Liver (tissue), 3 donors: ENCODE measurements at regions not wholly inside any gene's neighbourhood (a gene's known extent, or its start where the extent isn't known, plus 50 kb on each side); places are given as distances from the start of the nearest gene placed in this dataset.

Experiments used
- ATF3 ChIP-seq: IDR thresholded peaks from 2 replicates; pipeline ENCODE4 v1.6.1; 2016; ENCODE audit warnings: antibody characterized with exemption
- CTCF ChIP-seq: fragments of 150-350 bp; IDR thresholded peaks from 2 replicates; pipeline ENCODE4 v1.5.1; 2017; ENCODE audit warnings: improper control_type of control experiment, low read depth, low read length; ENCODE audit not compliant: missing input control
- FOXA2 ChIP-seq: IDR thresholded peaks from 2 replicates; pipeline ENCODE4 v1.6.1; 2016; ENCODE audit warnings: antibody characterized with exemption
- JUND ChIP-seq, 2 donors: IDR thresholded peaks; 2 replicates each; pipeline ENCODE4 v1.6.1; 2016; ENCODE audit warnings: antibody characterized with exemption in 2 of 2
- RAD21 ChIP-seq, 2 donors: IDR thresholded peaks; 2 replicates each; pipeline ENCODE4 v1.6.1; 2016; ENCODE audit warnings: antibody characterized with exemption in 2 of 2, mild to moderate bottlenecking in 2 of 2
- REST ChIP-seq: IDR thresholded peaks from 2 replicates; pipeline ENCODE4 v1.6.1; 2016; ENCODE audit warnings: antibody characterized with exemption, mild to moderate bottlenecking
- SP1 ChIP-seq: IDR thresholded peaks from 2 replicates; pipeline ENCODE4 v1.6.1; 2018; ENCODE audit warnings: antibody characterized with exemption, mild to moderate bottlenecking
- TAF1 ChIP-seq: conservative IDR thresholded peaks from 2 replicates; pipeline ENCODE4 v1.6.1; 2016; ENCODE audit warnings: antibody characterized with exemption, mild to moderate bottlenecking
- ZBTB33 ChIP-seq: IDR thresholded peaks from 2 replicates; pipeline ENCODE4 v1.6.1; 2016; ENCODE audit warnings: antibody characterized with exemption
- donor health status: healthy.
- donor health status: healthy.

GRCh38 chr13:105956921-105957320 is 578.5 kb downstream of the EFNB2 start:
- no peak for TF ChIP-seq CTCF
- TF ChIP-seq TAF1, result no peak
- no peak for TF ChIP-seq SP1
- no peak for TF ChIP-seq JUND (IDR thresholded peaks at IDR 0.05)
- TF ChIP-seq REST, result no peak
- no peak for TF ChIP-seq ATF3
- TF ChIP-seq FOXA2, result no peak
- TF ChIP-seq RAD21 (IDR thresholded peaks at IDR 0.05), result no peak
- no peak for TF ChIP-seq ZBTB33
